OCI-LY1 (cell line): ENCODE measurements at regions not wholly inside any gene's neighbourhood (a gene's known extent, or its start where the extent isn't known, plus 50 kb on each side); places are given as distances from the start of the nearest gene placed in this dataset.

ENCODE experiments used
- H2AFZ ChIP-seq: fragments of 200-600 bp; sonication (generic), shearing (Covaris generic); 2 replicates; pipeline ENCODE4 v1.6.0; 2014; ENCODE audit warnings: antibody characterized with exemption, mild to moderate bottlenecking, low read length
- H3F3A ChIP-seq: fragments of 200-600 bp; sonication (generic), shearing (Covaris generic); 2 replicates; pipeline ENCODE4 v1.6.0; 2014; ENCODE audit warnings: mild to moderate bottlenecking, antibody characterized with exemption, low read length, moderate library complexity; ENCODE audit not compliant: insufficient read depth
- H3K27ac ChIP-seq: fragments of 200-600 bp; sonication (generic); 2 replicates; pipeline ENCODE4 v1.5.1; 2014; ENCODE audit warnings: low read length, mixed run types, mild to moderate bottlenecking, low read depth; ENCODE audit not compliant: poor library complexity, severe bottlenecking
- H3K27me3 ChIP-seq: fragments of 200-600 bp; sonication (generic); 2 replicates; pipeline ENCODE4 v1.6.0; 2014; ENCODE audit warnings: antibody characterized with exemption, mild to moderate bottlenecking, low read length, moderate library complexity; ENCODE audit not compliant: insufficient read depth
- H3K36me3 ChIP-seq: fragments of 200-600 bp; sonication (generic); 2 replicates; pipeline ENCODE4 v1.6.1; 2014; ENCODE audit warnings: mild to moderate bottlenecking, antibody characterized with exemption, low read length, moderate library complexity, mixed read lengths; ENCODE audit not compliant: insufficient read depth
- H3K4me1 ChIP-seq: fragments of 200-600 bp; sonication (generic); 2 replicates; pipeline ENCODE4 v1.5.1; 2014; ENCODE audit warnings: mild to moderate bottlenecking, low read length, moderate library complexity; ENCODE audit not compliant: insufficient read depth, severe bottlenecking
- H3K4me2 ChIP-seq: fragments of 200-600 bp; sonication (generic), shearing (Covaris generic); 2 replicates; pipeline ENCODE4 v1.6.1; 2014; ENCODE audit warnings: low read length
- H3K4me3 ChIP-seq: fragments of 200-600 bp; sonication (generic); 2 replicates; pipeline ENCODE4 v1.5.1; 2014; ENCODE audit warnings: low read length, low read depth, mild to moderate bottlenecking, mixed read lengths; ENCODE audit not compliant: poor library complexity, severe bottlenecking
- H3K79me2 ChIP-seq: fragments of 200-600 bp; shearing (Covaris generic); 2 replicates; pipeline ENCODE4 v1.6.1; 2016; ENCODE audit warnings: mixed run types, low read length, mixed read lengths; ENCODE audit not compliant: insufficient read depth
- H3K9ac ChIP-seq: fragments of 200-600 bp; sonication (generic), shearing (Covaris generic); 2 replicates; pipeline ENCODE4 v1.6.1; 2014; ENCODE audit warnings: mild to moderate bottlenecking, low read length, mixed read lengths
- H3K9me2 ChIP-seq: fragments of 200-600 bp; sonication (generic), shearing (Covaris generic); 2 replicates; pipeline ENCODE4 v1.6.1; 2014; ENCODE audit warnings: low read depth, mild to moderate bottlenecking, low read length, mixed read lengths
- H3K9me3 ChIP-seq: fragments of 200-600 bp; shearing (Covaris generic); 2 replicates; pipeline ENCODE4 v1.6.1; 2014; ENCODE audit warnings: low read length, mixed read lengths
- H4K20me1 ChIP-seq: fragments of 200-600 bp; sonication (generic), shearing (Covaris generic); 2 replicates; pipeline ENCODE4 v1.6.0; 2016; ENCODE audit warnings: mild to moderate bottlenecking, low read length; ENCODE audit not compliant: insufficient read depth
- CTCF ChIP-seq: fragments of 200-600 bp; sonication (generic), shearing (Covaris generic); IDR thresholded peaks from 2 replicates; pipeline ENCODE4 v1.5.1; 2017; ENCODE audit warnings: mild to moderate bottlenecking, antibody characterized with exemption, low read length, moderate library complexity, mixed read lengths
- EZH2 ChIP-seq: fragments of 200-600 bp; sonication (generic), shearing (Covaris generic); IDR thresholded peaks from 2 replicates; pipeline ENCODE4 v1.8.0; 2017; ENCODE audit warnings: borderline replicate concordance, mixed run types, mild to moderate bottlenecking, antibody characterized with exemption, low read length, moderate library complexity, mixed read lengths

- TF ChIP-seq CTCF (no peak), EZH2 (no peak)
- Histone ChIP-seq H3K9ac (no peak overlapping the region), H3K27ac (no peak overlapping the region), H3K79me2 (no peaks in the 10 kb centered on the region), H3K4me1 (no peaks in the 10 kb centered on the region), H3K4me2 (no peak overlapping the region), H3K36me3 (no peaks in the 10 kb centered on the region), H2AFZ (no peak overlapping the region), H3F3A (no peaks in the 10 kb centered on the region), H3K4me3 (no peak overlapping the region), H4K20me1 (no peaks in the 10 kb centered on the region), H3K9me2 (no peaks in the 10 kb centered on the region), H3K27me3 (no peaks in the 10 kb centered on the region), H3K9me3 (no peaks in the 10 kb centered on the region)
Observed at GRCh38 chr2:5343785-5344335, 348.3 kb upstream of the SOX11 start.

- Histone ChIP-seq H3K27ac (no peak overlapping the region), H3K4me1 (no peaks in the 10 kb centered on the region), H4K20me1 (no peaks in the 10 kb centered on the region), H3K9me3 (no peaks in the 10 kb centered on the region), H3K4me3 (no peak overlapping the region), H3K9ac (no peak overlapping the region), H3K36me3 (no peaks in the 10 kb centered on the region), H3K9me2 (no peaks in the 10 kb centered on the region), H3F3A (no peaks in the 10 kb centered on the region), H3K79me2 (no peaks in the 10 kb centered on the region), H3K4me2 (no peak overlapping the region), H3K27me3 (no peaks in the 10 kb centered on the region), H2AFZ (no peak overlapping the region)
- no peak for TF ChIP-seq EZH2
- TF ChIP-seq CTCF: no peak
Observed at GRCh38 chr2:5352286-5352685, 339.9 kb upstream of the SOX11 start.

- Histone ChIP-seq H3K27me3 (no peaks in the 10 kb centered on the region), H4K20me1 (no peaks in the 10 kb centered on the region), H3F3A (no peaks in the 10 kb centered on the region), H3K9me2 (no peaks in the 10 kb centered on the region), H3K27ac (no peak overlapping the region), H3K36me3 (no peaks in the 10 kb centered on the region), H3K79me2 (no peaks in the 10 kb centered on the region), H3K4me1 (no peaks in the 10 kb centered on the region), H2AFZ (no peak overlapping the region), H3K4me2 (no peak overlapping the region), H3K9me3 (no peaks in the 10 kb centered on the region), H3K4me3 (no peak overlapping the region), H3K9ac (no peak overlapping the region)
- TF ChIP-seq CTCF (no peak), EZH2 (no peak)
Observed at GRCh38 chr2:5353565-5353964, 338.6 kb upstream of the SOX11 start.
